CD14-positive monocyte (primary cell): ENCODE measurements at regions not wholly inside any gene's neighbourhood (a gene's known extent, or its start where the extent isn't known, plus 50 kb on each side); places are given as distances from the start of the nearest gene placed in this dataset.

Experiments used
- DNase-seq, 3 donors: peaks; one replicate each; pipeline ENCODE4 v3.0.0-alpha.2; 2011 to 2022
- H2AFZ ChIP-seq: 2 replicates; pipeline ENCODE4 v1.6.0; 2012; ENCODE audit warnings: mild to moderate bottlenecking, low read depth, low read length, inconsistent platforms; ENCODE audit not compliant: insufficient read depth, poor library complexity, severe bottlenecking
- H3K27ac ChIP-seq, 2 donors: 1 replicate in 1 of 2; 2 replicates in 1 of 2; pipeline ENCODE4 v1.5.1; 2012 to 2013; ENCODE audit warnings: low read length in 2 of 2, control low read depth in 1 of 2, inconsistent platforms in 1 of 2, low read depth in 1 of 2, mild to moderate bottlenecking in 1 of 2
- H3K27me3 ChIP-seq, 2 donors: one replicate each; pipeline versions ENCODE4 v1.6.0 to v1.6.1; 2011 to 2013; ENCODE audit warnings: low read length in 2 of 2; ENCODE audit not compliant: control insufficient read depth in 2 of 2, insufficient read depth in 2 of 2
- H3K36me3 ChIP-seq, 2 donors: replicated peaks in 1 of 2; 1 replicate in 1 of 2; 2 replicates in 1 of 2; pipeline versions ENCODE4 v1.5.1 to v1.6.1; 2012 to 2013; ENCODE audit warnings: low read length in 2 of 2, control low read depth in 1 of 2, inconsistent platforms in 1 of 2, mild to moderate bottlenecking in 1 of 2; ENCODE audit not compliant: insufficient read depth in 2 of 2, control insufficient read depth in 1 of 2
- H3K4me1 ChIP-seq, 2 donors: 1 replicate in 1 of 2; 2 replicates in 1 of 2; pipeline versions ENCODE4 v1.5.1 to v1.6.1; 2012 to 2013; ENCODE audit warnings: low read length in 2 of 2, control low read depth in 1 of 2, inconsistent platforms in 1 of 2, mild to moderate bottlenecking in 1 of 2, moderate library complexity in 1 of 2; ENCODE audit not compliant: insufficient read depth in 2 of 2, control insufficient read depth in 1 of 2
- H3K4me2 ChIP-seq: replicated peaks from 2 replicates; pipeline ENCODE3; 2012; ENCODE audit warnings: low read length, moderate library complexity, mild to moderate bottlenecking; ENCODE audit not compliant: poor library complexity, severe bottlenecking; ENCODE audit errors: extremely low read depth
- H3K4me3 ChIP-seq, 3 experiments: fragments of 200-600 bp in 1 of 3; sonication (generic) in 1 of 3; replicated peaks in 1 of 3; 1 replicate in 2 of 3; 2 replicates in 1 of 3; pipeline ENCODE4 v1.5.1; 2011 to 2013; ENCODE audit warnings: low read length in 3 of 3, mild to moderate bottlenecking in 3 of 3, control low read depth in 2 of 3, low read depth in 2 of 3, inconsistent platforms in 1 of 3, moderate library complexity in 1 of 3
- H3K79me2 ChIP-seq: 2 replicates; pipeline ENCODE4 v1.6.0; 2012; ENCODE audit warnings: mild to moderate bottlenecking, control low read depth, inconsistent platforms, low read length, moderate library complexity; ENCODE audit not compliant: insufficient read depth
- H3K9ac ChIP-seq: 2 replicates; pipeline ENCODE4 v1.6.0; 2017; ENCODE audit warnings: low read length, mild to moderate bottlenecking; ENCODE audit not compliant: insufficient read depth, poor library complexity, severe bottlenecking
- H3K9me3 ChIP-seq, 2 donors: replicated peaks in 1 of 2; 1 replicate in 1 of 2; 2 replicates in 1 of 2; pipeline versions ENCODE4 v1.5.1 to v1.6.1; 2012 to 2013; ENCODE audit warnings: low read length in 2 of 2, control low read depth in 1 of 2; ENCODE audit not compliant: control insufficient read depth in 1 of 2, insufficient read depth in 1 of 2
- H4K20me1 ChIP-seq: 2 replicates; pipeline ENCODE4 v1.6.0; 2012; ENCODE audit warnings: mild to moderate bottlenecking, low read length, control low read depth, moderate library complexity; ENCODE audit not compliant: insufficient read depth
- H3K27ac Mint-ChIP-seq, 7 donors: one replicate each; pipeline ENCODE4 v1.8.0; 2020; ENCODE audit warnings: mild to moderate bottlenecking in 7 of 7, mixed read lengths in 7 of 7, moderate library complexity in 6 of 7, inconsistent platforms in 2 of 7
- H3K27me3 Mint-ChIP-seq, 3 donors: one replicate each; pipeline ENCODE4 v1.8.0; 2021 to 2022; ENCODE audit warnings: low read depth in 3 of 3, mild to moderate bottlenecking in 3 of 3, mixed read lengths in 3 of 3, moderate library complexity in 3 of 3, inconsistent platforms in 1 of 3
- H3K36me3 Mint-ChIP-seq, 2 donors: one replicate each; pipeline ENCODE4 v1.8.0; 2020; ENCODE audit warnings: mixed read lengths in 2 of 2, inconsistent platforms in 1 of 2, mild to moderate bottlenecking in 1 of 2
- H3K4me1 Mint-ChIP-seq: one replicate; pipeline ENCODE4 v1.8.0; 2020; ENCODE audit warnings: mild to moderate bottlenecking, mixed read lengths
- H3K4me3 Mint-ChIP-seq, 2 donors: one replicate each; pipeline ENCODE4 v1.8.0; 2020; ENCODE audit warnings: mild to moderate bottlenecking in 2 of 2, mixed read lengths in 2 of 2, moderate library complexity in 1 of 2
- H3K9me3 Mint-ChIP-seq, 7 donors: one replicate each; pipeline ENCODE4 v1.8.0; 2020 to 2022; ENCODE audit warnings: mixed read lengths in 7 of 7, mild to moderate bottlenecking in 6 of 7, moderate library complexity in 6 of 7, inconsistent platforms in 2 of 7
- WGBS: methylation state at CpG from one replicate; pipeline ENCODE4 v1.1.5; 2013; ENCODE audit warnings: missing lambda C conversion rate; ENCODE audit not compliant: insufficient coverage; 5-methylcytosine and 5-hydroxymethylcytosine counted together
- intact Hi-C, 2 donors: fragments of 100-400 bp; cut with micrococcal nuclease; formaldehyde crosslinking; loops; one replicate each; pipeline versions ENCODE4 v1.15.0 to v1.15.1; 2023
- TF ChIP-seq, protein P1 (sequence below): fragments of 200-600 bp; IDR thresholded peaks from one replicate; pipeline ENCODE4 v1.8.0; 2022; ENCODE audit warnings: antibody characterized with exemption, mild to moderate bottlenecking

DNA sequence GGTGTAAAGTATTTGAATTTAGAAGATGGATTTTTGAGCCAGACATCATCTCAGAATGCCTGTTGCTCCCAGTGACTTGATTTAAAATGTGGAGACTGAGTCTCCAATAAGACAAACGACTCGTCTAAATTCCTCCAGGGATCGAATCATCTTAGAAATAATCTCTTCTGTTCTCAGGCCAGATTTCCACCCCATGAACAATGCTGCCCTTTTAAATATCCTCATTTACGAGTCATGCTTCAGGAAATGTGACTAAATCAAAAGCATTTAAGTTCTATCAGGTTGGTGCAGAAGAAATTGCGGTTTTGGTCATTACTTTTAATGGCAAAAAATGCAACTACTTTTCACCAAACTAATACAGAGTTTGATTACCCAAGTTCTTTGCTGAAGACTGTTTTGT lies 684.6 kb upstream of the SOX11 start:
- no peak overlapping the region for H3K4me2 ChIP-seq
- peaks cover 0 to 1% (median 0%) of the 10 kb centered on the region in 3 donors for H3K27me3 Mint-ChIP-seq
- H3K4me1 ChIP-seq, result no peaks in the 10 kb centered on the region
- H3K4me3 Mint-ChIP-seq, result no peak overlapping the region
- intact Hi-C loops, result no loop called here
- TF ChIP-seq, protein P1, sequence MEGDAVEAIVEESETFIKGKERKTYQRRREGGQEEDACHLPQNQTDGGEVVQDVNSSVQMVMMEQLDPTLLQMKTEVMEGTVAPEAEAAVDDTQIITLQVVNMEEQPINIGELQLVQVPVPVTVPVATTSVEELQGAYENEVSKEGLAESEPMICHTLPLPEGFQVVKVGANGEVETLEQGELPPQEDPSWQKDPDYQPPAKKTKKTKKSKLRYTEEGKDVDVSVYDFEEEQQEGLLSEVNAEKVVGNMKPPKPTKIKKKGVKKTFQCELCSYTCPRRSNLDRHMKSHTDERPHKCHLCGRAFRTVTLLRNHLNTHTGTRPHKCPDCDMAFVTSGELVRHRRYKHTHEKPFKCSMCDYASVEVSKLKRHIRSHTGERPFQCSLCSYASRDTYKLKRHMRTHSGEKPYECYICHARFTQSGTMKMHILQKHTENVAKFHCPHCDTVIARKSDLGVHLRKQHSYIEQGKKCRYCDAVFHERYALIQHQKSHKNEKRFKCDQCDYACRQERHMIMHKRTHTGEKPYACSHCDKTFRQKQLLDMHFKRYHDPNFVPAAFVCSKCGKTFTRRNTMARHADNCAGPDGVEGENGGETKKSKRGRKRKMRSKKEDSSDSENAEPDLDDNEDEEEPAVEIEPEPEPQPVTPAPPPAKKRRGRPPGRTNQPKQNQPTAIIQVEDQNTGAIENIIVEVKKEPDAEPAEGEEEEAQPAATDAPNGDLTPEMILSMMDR, result no peak
- no peak for DNase-seq
- H4K20me1 ChIP-seq, result no peaks in the 10 kb centered on the region
- no peak overlapping the region for H3K27ac ChIP-seq
- H3K27ac Mint-ChIP-seq, result no peak overlapping the region
- H3K36me3 Mint-ChIP-seq, result no peaks in the 10 kb centered on the region
- H2AFZ ChIP-seq, result no peak overlapping the region
- no peaks in the 10 kb centered on the region for H3K4me1 Mint-ChIP-seq
- no peaks in the 10 kb centered on the region for H3K36me3 ChIP-seq
- no peak overlapping the region for H3K4me3 ChIP-seq
- H3K27me3 ChIP-seq, result no peaks in the 10 kb centered on the region
- 90% methylated on average over 3 of the region's 5 CpGs for WGBS
- no peaks in the 10 kb centered on the region for H3K79me2 ChIP-seq
- peaks cover 6 to 26% (median 11%) of the 10 kb centered on the region in 7 donors for H3K9me3 Mint-ChIP-seq
- H3K9me3 ChIP-seq, result peaks cover 0 to 3% of the 10 kb centered on the region in 2 donors
- no peak overlapping the region for H3K9ac ChIP-seq

DNA sequence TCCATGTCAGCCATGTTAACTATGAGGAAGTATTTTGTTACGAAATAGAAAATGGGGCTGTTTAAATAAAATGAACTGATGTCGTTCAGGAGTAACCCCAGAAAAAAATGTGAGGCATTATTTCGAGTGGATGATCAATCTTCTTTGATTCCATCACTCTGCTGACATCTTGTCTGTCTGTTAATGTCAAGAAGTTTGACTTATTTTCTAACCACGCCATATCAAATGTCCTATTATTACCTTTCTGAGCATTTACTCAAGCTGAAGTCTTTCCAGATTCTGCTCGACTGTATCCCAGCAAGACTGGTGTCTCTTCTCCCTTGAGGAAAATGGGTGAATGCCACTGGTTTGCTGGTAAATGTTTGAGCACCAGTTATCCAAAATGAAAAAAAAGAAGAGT lies 672.9 kb upstream of the SOX11 start:
- H3K79me2 ChIP-seq, result no peaks in the 10 kb centered on the region
- no peaks in the 10 kb centered on the region for H3K27me3 Mint-ChIP-seq
- no peaks in the 10 kb centered on the region for H3K36me3 ChIP-seq
- TF ChIP-seq, protein P1, result no peak
- H4K20me1 ChIP-seq, result no peaks in the 10 kb centered on the region
- no peak overlapping the region for H3K27ac Mint-ChIP-seq
- no peak overlapping the region for H3K4me2 ChIP-seq
- H3K9ac ChIP-seq, result no peak overlapping the region
- WGBS, result no CpG with 5 or more reads among the region's 5 CpGs
- H3K36me3 Mint-ChIP-seq, result no peaks in the 10 kb centered on the region
- no peak overlapping the region for H3K27ac ChIP-seq
- no peak overlapping the region for H3K4me3 Mint-ChIP-seq
- peaks cover 7 to 24% of the 10 kb centered on the region in 2 donors for H3K9me3 ChIP-seq
- no peak for DNase-seq
- no peaks in the 10 kb centered on the region for H3K27me3 ChIP-seq
- no peak overlapping the region for H3K4me3 ChIP-seq
- H2AFZ ChIP-seq, result no peak overlapping the region
- no peaks in the 10 kb centered on the region for H3K4me1 Mint-ChIP-seq
- H3K9me3 Mint-ChIP-seq, result peaks cover 9 to 33% (median 12%) of the 10 kb centered on the region in 7 donors
- intact Hi-C loops, result no loop called here
- no peaks in the 10 kb centered on the region for H3K4me1 ChIP-seq
